Osteoblast (primary cell): ENCODE measurements at regions not wholly inside any gene's neighbourhood (a gene's known extent, or its start where the extent isn't known, plus 50 kb on each side); places are given as distances from the start of the nearest gene placed in this dataset.

Experiments
- DNase-seq: peaks from one replicate; pipeline ENCODE4 v3.0.0; 2011; ENCODE audit warnings: low spot score, mixed read lengths; ENCODE audit not compliant: insufficient read length; ENCODE audit errors: missing footprints
- H2AFZ ChIP-seq: 2 replicates; pipeline ENCODE4 v1.6.0; 2011; ENCODE audit warnings: mild to moderate bottlenecking, low read length
- H3K27ac ChIP-seq: 2 replicates; pipeline ENCODE4 v1.5.1; 2011; ENCODE audit warnings: mild to moderate bottlenecking, low read depth, low read length, moderate library complexity
- H3K27me3 ChIP-seq: 2 replicates; pipeline ENCODE4 v1.6.0; 2012; ENCODE audit warnings: mild to moderate bottlenecking, control low read depth, inconsistent platforms, low read length, moderate library complexity; ENCODE audit not compliant: insufficient read depth
- H3K36me3 ChIP-seq: 2 replicates; pipeline ENCODE4 v1.5.1; 2011; ENCODE audit warnings: mild to moderate bottlenecking, low read length, control low read depth, moderate library complexity; ENCODE audit not compliant: insufficient read depth
- H3K4me1 ChIP-seq: 2 replicates; pipeline ENCODE4 v1.5.1; 2011; ENCODE audit warnings: mild to moderate bottlenecking, low read length, control low read depth, moderate library complexity; ENCODE audit not compliant: insufficient read depth
- H3K4me2 ChIP-seq: 2 replicates; pipeline ENCODE4 v1.6.0; 2011; ENCODE audit warnings: mild to moderate bottlenecking, low read length; ENCODE audit not compliant: insufficient read depth
- H3K4me3 ChIP-seq: fragments of 200-600 bp; sonication (generic); 3 replicates; pipeline ENCODE4 v1.5.1; 2012; ENCODE audit warnings: mild to moderate bottlenecking, low read length, inconsistent platforms; ENCODE audit not compliant: insufficient read depth
- H3K79me2 ChIP-seq: 2 replicates; pipeline ENCODE4 v1.6.0; 2012; ENCODE audit warnings: mild to moderate bottlenecking, low read length, control low read depth, inconsistent platforms; ENCODE audit not compliant: insufficient read depth
- H3K9me3 ChIP-seq: 2 replicates; pipeline ENCODE4 v1.5.1; 2011; ENCODE audit warnings: low read depth, low read length, control low read depth
- H4K20me1 ChIP-seq: 2 replicates; pipeline ENCODE4 v1.6.0; 2012; ENCODE audit warnings: mild to moderate bottlenecking, low read length, control low read depth; ENCODE audit not compliant: insufficient read depth
- CTCF ChIP-seq: IDR thresholded peaks from 2 replicates; pipeline ENCODE4 v1.5.1; 2011; ENCODE audit warnings: mild to moderate bottlenecking, low read depth, low read length, moderate library complexity; ENCODE audit errors: extremely low read depth

- no peak overlapping the region for H2AFZ ChIP-seq
- no peaks in the 10 kb centered on the region for H3K9me3 ChIP-seq
- no peak for TF ChIP-seq CTCF
- no peaks in the 10 kb centered on the region for H3K36me3 ChIP-seq
- DNase-seq, result no peak
- H3K4me3 ChIP-seq, result no peak overlapping the region
- no peaks in the 10 kb centered on the region for H4K20me1 ChIP-seq
- peaks cover 13% of the 10 kb centered on the region for H3K27me3 ChIP-seq
- no peak overlapping the region for H3K27ac ChIP-seq
- H3K4me1 ChIP-seq, result no peaks in the 10 kb centered on the region
- no peak overlapping the region for H3K4me2 ChIP-seq
- H3K79me2 ChIP-seq, result no peaks in the 10 kb centered on the region
Measured at GRCh38 chr9:3708751-3709150, 182.9 kb upstream of the RFX3 start.

- Histone ChIP-seq H3K9me3 (no peaks in the 10 kb centered on the region), H3K4me2 (no peak overlapping the region), H3K4me1 (no peaks in the 10 kb centered on the region), H3K27ac (no peak overlapping the region), H3K27me3 (peaks cover 11% of the 10 kb centered on the region), H2AFZ (no peak overlapping the region), H3K79me2 (no peaks in the 10 kb centered on the region), H3K36me3 (no peaks in the 10 kb centered on the region), H3K4me3 (no peak overlapping the region), H4K20me1 (no peaks in the 10 kb centered on the region)
- no peak for TF ChIP-seq CTCF
- no peak for DNase-seq
Measured at GRCh38 chr9:3704890-3705289, 179.1 kb upstream of the RFX3 start.

GRCh38 chr9:3700772-3701171 lies 175.0 kb upstream of the RFX3 start:
- H2AFZ ChIP-seq, result no peak overlapping the region
- DNase-seq, result no peak
- H3K27me3 ChIP-seq, result peaks cover 11% of the 10 kb centered on the region
- H3K4me1 ChIP-seq, result no peaks in the 10 kb centered on the region
- no peak overlapping the region for H3K4me2 ChIP-seq
- H3K36me3 ChIP-seq, result no peaks in the 10 kb centered on the region
- H3K4me3 ChIP-seq, result no peak overlapping the region
- TF ChIP-seq CTCF, result no peak
- no peaks in the 10 kb centered on the region for H4K20me1 ChIP-seq
- H3K27ac ChIP-seq, result no peak overlapping the region
- no peaks in the 10 kb centered on the region for H3K79me2 ChIP-seq
- no peaks in the 10 kb centered on the region for H3K9me3 ChIP-seq

- Histone ChIP-seq H4K20me1 (no peaks in the 10 kb centered on the region), H3K9me3 (no peaks in the 10 kb centered on the region), H3K27ac (no peak overlapping the region), H2AFZ (no peak overlapping the region), H3K4me2 (no peak overlapping the region), H3K36me3 (no peaks in the 10 kb centered on the region), H3K4me3 (no peak overlapping the region), H3K79me2 (no peaks in the 10 kb centered on the region), H3K27me3 (peaks cover 11% of the 10 kb centered on the region), H3K4me1 (no peaks in the 10 kb centered on the region)
- no peak for TF ChIP-seq CTCF
- no peak for DNase-seq
Measured at GRCh38 chr9:3699883-3700282, 174.1 kb upstream of the RFX3 start.
